Pons (tissue), 1 donor: ENCODE measurements at regions not wholly inside any gene's neighbourhood (a gene's known extent, or its start where the extent isn't known, plus 50 kb on each side); places are given as distances from the start of the nearest gene placed in this dataset.

Experiments used
- DNase-seq: peaks from one replicate; pipeline ENCODE4 v3.0.0-alpha.2; 2016; ENCODE audit warnings: low spot score

DNA sequence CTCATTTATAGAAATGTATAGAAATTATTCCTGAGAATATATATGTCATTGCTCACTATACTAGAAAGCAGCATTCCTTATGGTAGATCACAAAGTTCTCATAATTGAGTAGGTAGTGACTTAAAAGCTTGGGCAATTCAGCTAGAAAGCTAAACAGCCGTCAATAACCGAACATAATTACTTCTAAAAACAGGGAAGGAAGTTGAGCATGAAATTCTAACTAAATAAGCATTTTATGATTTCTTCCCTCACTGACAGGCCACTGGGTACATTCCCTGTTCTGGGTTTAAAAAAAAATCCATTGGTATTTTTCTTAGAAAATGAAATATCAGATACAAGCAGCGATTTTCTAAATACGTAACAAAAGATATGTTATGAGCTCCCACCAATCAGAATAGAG lies 91.1 kb upstream of the DAB2 start:
- no peak for DNase-seq

DNA sequence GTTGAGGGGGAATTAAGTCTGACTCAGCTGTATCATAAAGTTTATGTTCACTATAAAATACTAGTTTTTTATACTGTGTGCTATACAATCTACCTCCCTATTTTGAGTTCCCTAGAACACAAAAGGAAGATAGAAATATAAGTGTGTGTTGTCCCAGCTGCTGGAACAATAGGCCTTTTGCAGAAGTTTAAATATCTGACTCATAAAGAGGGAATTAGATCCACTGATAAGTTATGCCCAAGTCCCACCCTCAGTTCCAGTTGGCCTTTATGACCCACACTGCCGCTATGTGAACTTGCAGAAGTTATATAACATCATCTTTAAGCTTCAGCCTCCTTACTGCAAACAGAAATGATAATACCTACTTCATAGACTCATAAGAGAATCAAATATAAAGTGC lies 88.5 kb upstream of the DAB2 start:
- DNase-seq: no peak

- DNase-seq: no peak
Measured at GRCh38 chr5:39506211-39506610, 81.4 kb upstream of the DAB2 start.

DNA sequence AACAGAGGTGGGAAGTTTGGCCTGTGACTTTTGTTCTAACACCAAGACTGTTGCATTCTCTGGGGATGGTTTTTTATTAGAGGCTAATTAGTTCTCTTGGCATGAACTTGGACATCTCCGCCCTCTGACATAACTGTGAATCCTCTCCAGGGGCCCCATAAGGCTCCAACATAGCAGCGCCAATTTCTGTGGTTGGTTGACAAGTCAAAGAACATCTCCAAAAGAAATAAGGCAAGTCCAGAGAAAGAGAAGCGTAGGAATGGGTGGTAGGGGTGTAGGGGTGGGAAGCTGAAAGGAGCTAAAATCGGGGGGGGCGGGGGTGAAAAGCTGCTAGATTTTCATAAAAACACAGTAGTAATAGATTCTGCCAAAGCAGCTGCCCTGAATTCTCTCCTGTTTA lies 81.0 kb upstream of the DAB2 start:
- DNase-seq: no peak

DNA sequence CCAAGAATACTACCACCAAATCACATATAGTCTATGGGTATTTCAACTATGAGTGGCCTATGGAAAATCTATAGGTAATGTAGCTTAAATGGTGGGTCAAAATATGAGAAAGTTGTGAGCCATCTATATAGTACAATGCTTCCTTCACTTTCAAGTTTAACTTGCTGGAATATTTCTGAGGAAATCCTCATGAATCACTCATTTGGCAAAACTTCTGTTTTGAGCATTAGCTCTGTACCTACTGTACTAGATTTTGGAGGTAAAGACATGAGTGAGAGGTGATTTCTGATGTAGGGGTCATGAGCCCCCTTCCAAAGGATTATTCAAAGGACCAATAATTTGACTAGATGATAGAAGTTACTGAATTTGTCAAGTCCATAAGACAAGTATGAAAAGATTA lies 80.6 kb upstream of the DAB2 start:
- no peak for DNase-seq

DNA sequence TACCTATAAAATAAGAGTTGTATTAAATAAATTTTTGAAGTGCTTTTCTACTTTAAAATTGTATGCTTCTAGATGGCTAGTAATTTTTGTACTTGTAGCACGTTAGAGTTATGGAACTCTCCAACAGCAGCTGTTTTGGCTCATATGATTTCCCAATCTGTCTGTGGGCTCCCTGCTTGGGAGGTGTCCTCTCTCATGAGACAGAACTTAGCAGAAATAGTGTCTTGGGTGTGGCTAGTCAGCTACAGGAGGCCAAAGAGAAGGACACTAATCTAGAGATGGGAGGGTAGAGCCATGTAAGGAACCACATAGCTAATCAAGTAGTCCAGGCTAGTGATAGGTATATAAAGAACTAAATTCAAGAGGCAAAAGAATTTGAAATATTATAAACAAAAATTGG lies 78.4 kb upstream of the DAB2 start:
- DNase-seq: no peak

GRCh38 chr5:39502704-39503103 lies 77.9 kb upstream of the DAB2 start:
- no peak for DNase-seq

- no peak for DNase-seq
Measured at GRCh38 chr5:39501397-39501796, 76.6 kb upstream of the DAB2 start.

DNA sequence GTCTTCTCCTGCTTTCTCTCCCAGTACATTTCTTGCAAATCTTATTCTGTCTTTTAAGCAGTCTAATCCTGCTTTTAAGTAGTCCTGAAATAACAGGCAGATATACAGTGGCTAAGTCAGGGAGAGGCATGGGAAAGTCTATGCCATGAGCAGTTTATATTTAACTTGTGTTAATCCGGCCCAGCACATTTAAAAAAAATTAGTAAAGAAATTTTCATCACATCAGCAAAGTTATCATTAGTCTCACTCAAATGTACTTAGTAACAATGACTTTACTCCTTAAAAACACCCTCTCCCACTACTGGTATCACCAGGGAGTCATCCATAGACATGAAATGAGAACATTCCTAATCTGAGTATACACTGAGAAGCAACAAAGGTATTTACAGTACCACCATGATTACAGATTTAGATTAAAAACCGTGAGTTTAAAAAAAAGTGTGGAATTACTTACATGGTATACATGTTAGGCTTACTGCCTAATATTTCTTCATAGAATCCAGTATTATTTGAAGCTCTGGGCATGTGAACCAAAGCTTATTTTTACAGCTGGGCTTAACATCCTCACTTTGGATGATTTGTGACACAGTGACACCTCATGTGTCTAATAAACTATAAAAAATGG lies 75.9 kb upstream of the DAB2 start:
- no peak for DNase-seq

DNA sequence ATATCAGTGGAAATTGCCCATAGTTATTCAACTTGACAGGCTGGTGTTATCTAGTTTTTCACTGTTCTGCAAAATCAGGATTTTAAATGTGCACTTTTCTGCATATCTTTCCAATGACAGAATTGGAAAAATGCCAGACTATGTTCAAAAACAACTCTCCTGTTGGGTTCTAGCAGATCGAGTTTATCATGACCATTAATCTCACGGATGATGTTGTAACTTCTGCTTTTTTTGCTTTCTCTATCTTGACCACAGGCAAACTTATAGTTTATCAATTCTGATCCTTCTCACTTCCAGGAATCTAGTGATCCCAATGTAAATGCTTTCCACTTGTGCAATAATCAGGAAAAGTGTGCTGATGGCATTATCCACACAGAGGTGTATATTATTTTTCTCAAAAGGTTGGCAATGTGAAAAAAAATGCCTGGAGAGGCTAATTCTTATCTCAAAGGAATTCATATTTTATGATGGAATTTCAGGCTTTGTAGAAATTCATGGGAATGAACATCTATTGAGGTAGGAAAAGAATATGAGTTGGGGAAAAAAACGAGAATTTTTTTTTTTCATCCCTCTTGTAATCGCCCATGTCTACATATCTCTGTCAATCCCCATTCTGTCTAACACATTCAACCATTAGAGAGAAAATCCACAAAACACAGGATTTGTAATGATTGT lies 73.6 kb upstream of the DAB2 start:
- DNase-seq: no peak

DNA sequence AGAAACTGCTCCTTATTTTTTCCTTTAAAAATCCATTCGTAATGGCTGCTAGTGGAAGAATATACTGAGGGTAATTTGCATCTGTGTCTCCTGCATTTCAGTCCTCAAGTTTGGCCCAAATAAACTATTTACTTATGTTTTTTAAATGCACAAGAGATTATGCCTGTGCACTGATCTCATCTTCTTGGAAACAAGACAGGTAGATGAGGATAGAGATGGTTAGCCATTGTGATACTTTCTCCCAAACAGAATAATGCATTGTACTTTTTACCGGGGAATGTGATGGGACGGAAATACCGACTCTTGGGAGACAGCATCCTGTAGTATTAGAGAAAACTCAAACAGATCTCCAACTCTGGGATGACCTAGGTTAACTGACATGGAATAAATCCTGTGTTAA lies 72.5 kb upstream of the DAB2 start:
- DNase-seq: no peak

DNA sequence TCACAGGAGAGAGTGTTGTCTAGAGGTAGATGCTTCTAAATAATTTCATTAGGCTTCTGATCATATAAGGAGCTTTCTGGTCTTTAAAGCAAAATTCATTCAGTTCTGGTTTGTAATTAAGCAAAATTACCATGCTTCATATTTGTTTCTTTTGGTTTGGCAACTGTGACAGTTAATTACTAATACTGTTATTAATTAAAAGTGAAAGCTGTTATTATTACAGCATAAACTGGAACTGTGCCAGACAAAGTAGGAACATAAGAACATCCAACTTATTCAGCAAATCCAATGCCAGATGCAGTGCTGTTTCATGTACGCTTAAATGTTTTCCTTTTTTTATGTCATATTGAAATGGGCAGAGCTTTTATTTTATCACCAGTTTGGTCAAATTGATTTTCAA lies 70.4 kb upstream of the DAB2 start:
- no peak for DNase-seq

GRCh38 chr5:39494534-39494933 lies 69.8 kb upstream of the DAB2 start:
- no peak for DNase-seq

- DNase-seq: no peak
Measured at GRCh38 chr5:39494107-39494510, 69.3 kb upstream of the DAB2 start.

- DNase-seq: no peak
Measured at GRCh38 chr5:39491210-39491609, 66.4 kb upstream of the DAB2 start.

- no peak for DNase-seq
Measured at GRCh38 chr5:39489263-39489662, 64.5 kb upstream of the DAB2 start.

DNA sequence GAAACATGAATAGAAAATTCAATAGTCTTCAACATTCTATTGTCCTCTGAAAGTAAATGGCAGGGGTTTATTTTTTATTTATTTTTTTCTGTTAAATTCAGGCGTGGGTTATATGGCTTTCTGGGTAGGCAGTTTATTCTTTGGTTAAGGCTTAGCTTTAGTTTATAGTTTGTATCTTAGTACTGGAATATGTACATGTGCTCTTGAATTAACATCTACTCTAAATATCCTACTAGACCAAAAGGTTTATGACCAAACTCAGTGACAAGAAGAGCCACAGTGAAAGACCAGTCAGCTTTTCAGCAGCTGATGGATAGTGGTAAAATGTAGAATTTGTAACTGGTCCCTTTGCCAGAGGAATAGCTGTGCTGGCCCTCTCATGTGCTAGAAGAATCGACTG lies 62.0 kb upstream of the DAB2 start:
- no peak for DNase-seq

DNA sequence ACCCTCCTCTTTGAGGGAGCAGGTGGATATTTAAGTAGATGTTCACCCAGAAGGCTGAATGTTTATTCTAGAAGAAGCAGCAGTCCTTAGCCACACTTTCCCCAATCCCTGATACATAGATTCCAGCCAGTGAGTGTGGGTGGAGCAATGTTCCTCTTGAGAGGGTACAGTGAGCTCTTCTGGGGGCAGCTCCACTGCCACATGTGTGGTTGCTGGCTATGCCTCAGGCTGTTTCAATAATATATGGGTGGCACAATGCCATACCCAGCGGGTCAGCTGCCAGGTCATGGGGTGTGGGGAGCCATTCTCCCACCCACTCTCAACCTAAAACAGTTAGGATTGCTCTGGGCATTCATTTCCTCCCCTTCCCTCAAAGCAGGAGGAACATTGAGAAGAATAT lies 61.6 kb upstream of the DAB2 start:
- no peak for DNase-seq

DNA sequence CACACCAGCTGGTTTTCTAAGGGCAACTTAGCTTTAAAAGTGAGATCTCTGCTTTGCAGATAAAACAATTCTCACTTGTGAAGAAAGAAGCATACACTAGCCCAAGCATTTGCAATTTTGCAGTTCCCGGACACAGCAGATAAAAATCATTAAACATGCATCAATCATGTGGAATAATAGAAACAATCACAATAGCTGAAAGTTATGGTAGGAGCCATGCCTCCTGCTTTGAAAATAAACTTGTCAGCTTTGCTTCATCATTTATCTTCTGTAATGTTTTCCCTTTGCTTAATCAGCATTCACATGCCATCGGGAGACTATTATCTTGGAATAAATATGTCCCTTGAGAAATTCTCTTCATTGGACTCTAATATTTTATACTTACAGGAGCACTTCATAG lies 60.3 kb upstream of the DAB2 start:
- DNase-seq: no peak

- no peak for DNase-seq
Measured at GRCh38 chr5:39484673-39485072, 59.9 kb upstream of the DAB2 start.

- DNase-seq: no peak
Measured at GRCh38 chr5:39482098-39482497, 57.3 kb upstream of the DAB2 start.

- DNase-seq: no peak
Measured at GRCh38 chr5:39479537-39479936, 54.8 kb upstream of the DAB2 start.

DNA sequence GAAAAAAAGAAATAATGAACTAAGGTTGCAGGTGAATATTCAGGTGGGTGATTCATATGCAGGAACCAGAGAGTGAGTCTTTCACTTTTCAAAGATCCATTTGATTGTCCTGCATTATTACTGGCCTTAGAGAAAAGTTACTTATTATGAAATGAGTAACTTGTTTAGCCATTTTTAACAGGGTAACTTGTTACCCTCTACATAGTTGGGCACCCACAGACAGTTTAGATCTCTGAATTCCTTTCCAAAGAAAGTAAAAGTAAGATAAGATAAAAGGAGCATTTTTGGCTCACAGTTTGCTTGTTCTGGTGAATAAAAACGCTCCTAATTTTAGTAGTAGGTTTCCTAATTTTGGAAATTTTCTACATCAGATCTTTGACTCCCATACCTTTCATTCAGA lies 54.1 kb upstream of the DAB2 start:
- no peak for DNase-seq

DNA sequence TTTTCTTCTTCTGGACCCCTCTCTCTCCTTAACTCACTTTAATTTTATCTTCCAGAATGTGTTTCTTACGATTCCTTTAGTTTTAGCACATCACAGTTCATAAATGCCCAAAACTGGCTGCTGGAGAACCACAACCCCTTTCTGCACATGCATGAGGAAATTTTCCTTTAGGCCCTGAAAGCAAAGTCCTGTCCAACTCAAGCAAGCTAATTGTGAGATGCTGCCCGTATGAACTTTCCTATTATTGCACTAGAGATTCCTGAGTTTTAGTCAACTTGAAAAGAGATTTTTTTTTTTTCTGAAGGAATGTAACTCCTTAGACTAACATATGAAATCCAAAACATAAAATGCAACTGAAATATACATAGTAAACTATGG lies 52.1 kb upstream of the DAB2 start:
- DNase-seq: no peak
